ENCODE measurements at regions not wholly inside any gene's neighbourhood (a gene's known extent, or its start where the extent isn't known, plus 50 kb on each side); places are given as distances from the start of the nearest gene placed in this dataset.

GRCh38 chr15:100790786-100791265, 88.8 kb upstream of the ALDH1A3 start (continued):
- TF ChIP-seq, protein P1, sequence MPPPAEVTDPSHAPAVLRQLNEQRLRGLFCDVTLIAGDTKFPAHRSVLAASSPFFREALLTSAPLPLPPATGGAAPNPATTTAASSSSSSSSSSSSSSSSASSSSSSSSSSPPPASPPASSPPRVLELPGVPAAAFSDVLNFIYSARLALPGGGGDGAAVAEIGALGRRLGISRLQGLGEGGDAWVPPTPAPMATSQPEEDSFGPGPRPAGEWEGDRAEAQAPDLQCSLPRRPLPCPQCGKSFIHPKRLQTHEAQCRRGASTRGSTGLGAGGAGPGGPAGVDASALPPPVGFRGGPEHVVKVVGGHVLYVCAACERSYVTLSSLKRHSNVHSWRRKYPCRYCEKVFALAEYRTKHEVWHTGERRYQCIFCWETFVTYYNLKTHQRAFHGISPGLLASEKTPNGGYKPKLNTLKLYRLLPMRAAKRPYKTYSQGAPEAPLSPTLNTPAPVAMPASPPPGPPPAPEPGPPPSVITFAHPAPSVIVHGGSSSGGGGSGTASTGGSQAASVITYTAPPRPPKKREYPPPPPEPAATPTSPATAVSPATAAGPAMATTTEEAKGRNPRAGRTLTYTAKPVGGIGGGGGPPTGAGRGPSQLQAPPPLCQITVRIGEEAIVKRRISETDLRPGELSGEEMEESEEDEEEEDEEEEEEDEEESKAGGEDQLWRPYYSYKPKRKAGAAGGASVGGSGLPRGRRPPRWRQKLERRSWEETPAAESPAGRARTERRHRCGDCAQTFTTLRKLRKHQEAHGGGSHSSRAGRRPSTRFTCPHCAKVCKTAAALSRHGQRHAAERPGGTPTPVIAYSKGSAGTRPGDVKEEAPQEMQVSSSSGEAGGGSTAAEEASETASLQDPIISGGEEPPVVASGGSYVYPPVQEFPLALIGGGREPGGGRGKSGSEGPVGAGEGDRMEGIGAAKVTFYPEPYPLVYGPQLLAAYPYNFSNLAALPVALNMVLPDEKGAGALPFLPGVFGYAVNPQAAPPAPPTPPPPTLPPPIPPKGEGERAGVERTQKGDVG (CRISPR knock-in tag; IDR thresholded peaks at IDR 0.05) = no peak
- TF ChIP-seq E2F8 (IDR thresholded peaks at IDR 0.05; ENCODE audit: low read depth, partially characterized antibody) (no peak), SMARCA5 (IDR thresholded peaks at IDR 0.05) (no peak), FOXM1 (IDR thresholded peaks at IDR 0.05; ENCODE audit: low read depth, low read length) (no peak), IRF4 (IDR thresholded peaks at IDR 0.05; ENCODE audit: low read depth, low read length) (no peak)

- Histone ChIP-seq H3K27ac (ENCODE audit: control insufficient read depth, insufficient read depth) (no peak overlapping the region), H3K9ac (ENCODE audit: control insufficient read depth, insufficient read depth, low read length) (no peak overlapping the region), H2AFZ (ENCODE audit: control insufficient read depth, low read depth, low read length) (no peak overlapping the region), H3K9me3 (replicated peaks; ENCODE audit: control insufficient read depth, insufficient read depth, low read length) (no peaks in the 10 kb centered on the region), H3K4me1 (ENCODE audit: control insufficient read depth, insufficient read depth, low read length) (no peaks in the 10 kb centered on the region), H3K27me3 (replicated peaks in 1 of 2; ENCODE audit: control insufficient read depth in 2 of 2, insufficient read depth in 2 of 2, low read length in 1 of 2) (no peaks in the 10 kb centered on the region; a peak in 2 of 4 replicates), H3K36me3 (ENCODE audit: control insufficient read depth in 2 of 2, insufficient read depth in 2 of 2, low read length in 1 of 2) (no peaks in the 10 kb centered on the region), H4K20me1 (ENCODE audit: control insufficient read depth, insufficient read depth) (no peaks in the 10 kb centered on the region), H3K4me3 (no peak overlapping the region), H3K4me2 (ENCODE audit: control insufficient read depth, insufficient read depth) (no peak overlapping the region), H3K79me2 (ENCODE audit: control insufficient read depth, insufficient read depth, low read length) (no peaks in the 10 kb centered on the region)
- ATAC-seq (no peak), DNase-seq (ENCODE audit: low read depth, low spot score) (no peak), FAIRE-seq (no peak)
- WGBS (ENCODE audit: insufficient coverage, insufficient replicate concordance, low lambda C conversion rate, missing lambda C conversion rate) = 16% methylated on average over 3 of the region's 3 CpGs
- ChIA-PET CTCF (interaction anchor here (0.6 kb wide), 1 partner anchor 692 kb away, joined by 3 read pairs; no protein-coding TSS in a partner anchor), SMC1A (ENCODE audit: uncharacterized antibody, unreplicated experiment) (interaction anchor here (0.9 kb wide), 1 partner anchor 675 kb away, joined by 3 read pairs; no protein-coding TSS in a partner anchor), POLR2A (no interaction called here), RAD21 (ENCODE audit: unreplicated experiment) (no interaction called here)
- no TSS peak for BruUV-seq (replicated peaks)
- in situ Hi-C loops (cut with MboI) = no loop called here
- intact Hi-C loops (cut with micrococcal nuclease; ENCODE audit: unreplicated experiment) = no loop called here
- TF ChIP-seq SP1 (IDR thresholded peaks at IDR 0.05; ENCODE audit: low read depth, low read length) (no peak), ETV6 (conservative IDR thresholded peaks at IDR 0.05 in 1 of 2, IDR thresholded peaks at IDR 0.05 in 1 of 2; ENCODE audit: borderline replicate concordance in 1 of 2, low read depth in 1 of 2) (no peak), SUPT20H (IDR thresholded peaks at IDR 0.05; ENCODE audit: borderline replicate concordance, control insufficient read depth, low read depth, low read length) (no peak), FOS (IDR thresholded peaks at IDR 0.05; ENCODE audit: borderline replicate concordance, extremely low read depth, insufficient read length) (no peak), CEBPB (IDR thresholded peaks at IDR 0.05; ENCODE audit: borderline replicate concordance in 1 of 2, low read depth in 2 of 2, low read length in 2 of 2) (no peak), BCL11A (IDR thresholded peaks at IDR 0.05; ENCODE audit: low read depth, low read length) (no peak), ZNF622 (IDR thresholded peaks at IDR 0.05) (no peak), ZZZ3 (IDR thresholded peaks at IDR 0.05; ENCODE audit: control insufficient read depth, insufficient read length, low read depth) (no peak), HCFC1 (IDR thresholded peaks at IDR 0.05; ENCODE audit: low read length) (no peak), KDM1A (IDR thresholded peaks at IDR 0.05; ENCODE audit: borderline replicate concordance) (no peak), ZBED1 (IDR thresholded peaks at IDR 0.05; ENCODE audit: borderline replicate concordance) (no peak)
- TF ChIP-seq, protein P2, sequence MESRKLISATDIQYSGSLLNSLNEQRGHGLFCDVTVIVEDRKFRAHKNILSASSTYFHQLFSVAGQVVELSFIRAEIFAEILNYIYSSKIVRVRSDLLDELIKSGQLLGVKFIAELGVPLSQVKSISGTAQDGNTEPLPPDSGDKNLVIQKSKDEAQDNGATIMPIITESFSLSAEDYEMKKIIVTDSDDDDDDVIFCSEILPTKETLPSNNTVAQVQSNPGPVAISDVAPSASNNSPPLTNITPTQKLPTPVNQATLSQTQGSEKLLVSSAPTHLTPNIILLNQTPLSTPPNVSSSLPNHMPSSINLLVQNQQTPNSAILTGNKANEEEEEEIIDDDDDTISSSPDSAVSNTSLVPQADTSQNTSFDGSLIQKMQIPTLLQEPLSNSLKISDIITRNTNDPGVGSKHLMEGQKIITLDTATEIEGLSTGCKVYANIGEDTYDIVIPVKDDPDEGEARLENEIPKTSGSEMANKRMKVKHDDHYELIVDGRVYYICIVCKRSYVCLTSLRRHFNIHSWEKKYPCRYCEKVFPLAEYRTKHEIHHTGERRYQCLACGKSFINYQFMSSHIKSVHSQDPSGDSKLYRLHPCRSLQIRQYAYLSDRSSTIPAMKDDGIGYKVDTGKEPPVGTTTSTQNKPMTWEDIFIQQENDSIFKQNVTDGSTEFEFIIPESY (IDR thresholded peaks at IDR 0.05) = no peak
These were observed 85.6 kb upstream of the ALDH1A3 start for GRCh38 chr15:100794008-100794407.

All from GM12878 (cell line).